Lower leg skin (tissue), 4 donors: ENCODE measurements at regions not wholly inside any gene's neighbourhood (a gene's known extent, or its start where the extent isn't known, plus 50 kb on each side); places are given as distances from the start of the nearest gene placed in this dataset.

Experiments used
- DNase-seq, 2 donors: peaks; one replicate each; pipeline ENCODE4 v3.0.0-alpha.2; 2019; ENCODE audit warnings: low spot score in 2 of 2
- H3K4me3 ChIP-seq: fragments of 200-600 bp; sonication (generic); 2 replicates; pipeline ENCODE4 v1.5.1; 2017; ENCODE audit warnings: mild to moderate bottlenecking, low read depth; ENCODE audit not compliant: poor library complexity, severe bottlenecking
- POLR2A ChIP-seq, 2 donors: fragments of 450-650 bp; IDR thresholded peaks; one replicate each; pipeline ENCODE4 v1.6.1; 2016 to 2017; ENCODE audit warnings: antibody characterized with exemption in 2 of 2, mild to moderate bottlenecking in 1 of 2, moderate library complexity in 1 of 2
- WGBS, 2 donors: methylation state at CpG; one replicate each; pipeline ENCODE4 v1.1.5; 2018; 5-methylcytosine and 5-hydroxymethylcytosine counted together
- intact Hi-C: fragments of 100-400 bp; cut with DNase I; formaldehyde crosslinking; loops from one replicate; pipeline ENCODE4 v1.15.0; 2023; ENCODE audit warnings: low total_unique reads
- TF ChIP-seq, protein P1 (sequence below), 3 donors: fragments of 450-650 bp; IDR thresholded peaks; one replicate each; pipeline ENCODE4 v1.5.1; 2016; ENCODE audit warnings: antibody characterized with exemption in 3 of 3, mild to moderate bottlenecking in 3 of 3, moderate library complexity in 2 of 3

DNA sequence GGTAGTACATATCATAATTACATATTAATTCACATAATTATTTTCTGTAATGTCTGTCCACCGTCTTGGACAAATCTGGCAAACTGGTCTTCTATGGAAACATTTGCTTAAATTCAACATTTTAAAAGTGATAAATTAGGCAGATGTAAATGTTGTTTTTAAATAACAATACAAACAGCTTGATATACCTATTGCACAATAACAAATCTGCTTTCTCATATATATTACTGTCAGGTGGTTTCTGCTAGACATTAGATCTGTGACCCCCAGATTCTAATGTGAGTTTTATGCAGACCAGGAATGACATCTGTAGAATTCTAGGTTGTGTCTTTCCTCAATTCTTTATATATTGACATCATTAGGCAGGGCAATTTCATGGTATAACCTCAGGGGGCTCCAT, 173.3 kb downstream of the CCDC59 start:
- DNase-seq, result no peak
- H3K4me3 ChIP-seq, result no peak overlapping the region
- intact Hi-C loops, result no loop called here
- 80 to 88% methylated on average over 1 of the region's 1 CpG for WGBS, 2 donors
- TF ChIP-seq POLR2A (IDR thresholded peaks at IDR 0.05), result no peak
- TF ChIP-seq, protein P1, sequence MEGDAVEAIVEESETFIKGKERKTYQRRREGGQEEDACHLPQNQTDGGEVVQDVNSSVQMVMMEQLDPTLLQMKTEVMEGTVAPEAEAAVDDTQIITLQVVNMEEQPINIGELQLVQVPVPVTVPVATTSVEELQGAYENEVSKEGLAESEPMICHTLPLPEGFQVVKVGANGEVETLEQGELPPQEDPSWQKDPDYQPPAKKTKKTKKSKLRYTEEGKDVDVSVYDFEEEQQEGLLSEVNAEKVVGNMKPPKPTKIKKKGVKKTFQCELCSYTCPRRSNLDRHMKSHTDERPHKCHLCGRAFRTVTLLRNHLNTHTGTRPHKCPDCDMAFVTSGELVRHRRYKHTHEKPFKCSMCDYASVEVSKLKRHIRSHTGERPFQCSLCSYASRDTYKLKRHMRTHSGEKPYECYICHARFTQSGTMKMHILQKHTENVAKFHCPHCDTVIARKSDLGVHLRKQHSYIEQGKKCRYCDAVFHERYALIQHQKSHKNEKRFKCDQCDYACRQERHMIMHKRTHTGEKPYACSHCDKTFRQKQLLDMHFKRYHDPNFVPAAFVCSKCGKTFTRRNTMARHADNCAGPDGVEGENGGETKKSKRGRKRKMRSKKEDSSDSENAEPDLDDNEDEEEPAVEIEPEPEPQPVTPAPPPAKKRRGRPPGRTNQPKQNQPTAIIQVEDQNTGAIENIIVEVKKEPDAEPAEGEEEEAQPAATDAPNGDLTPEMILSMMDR (IDR thresholded peaks at IDR 0.05), result no peak

DNA sequence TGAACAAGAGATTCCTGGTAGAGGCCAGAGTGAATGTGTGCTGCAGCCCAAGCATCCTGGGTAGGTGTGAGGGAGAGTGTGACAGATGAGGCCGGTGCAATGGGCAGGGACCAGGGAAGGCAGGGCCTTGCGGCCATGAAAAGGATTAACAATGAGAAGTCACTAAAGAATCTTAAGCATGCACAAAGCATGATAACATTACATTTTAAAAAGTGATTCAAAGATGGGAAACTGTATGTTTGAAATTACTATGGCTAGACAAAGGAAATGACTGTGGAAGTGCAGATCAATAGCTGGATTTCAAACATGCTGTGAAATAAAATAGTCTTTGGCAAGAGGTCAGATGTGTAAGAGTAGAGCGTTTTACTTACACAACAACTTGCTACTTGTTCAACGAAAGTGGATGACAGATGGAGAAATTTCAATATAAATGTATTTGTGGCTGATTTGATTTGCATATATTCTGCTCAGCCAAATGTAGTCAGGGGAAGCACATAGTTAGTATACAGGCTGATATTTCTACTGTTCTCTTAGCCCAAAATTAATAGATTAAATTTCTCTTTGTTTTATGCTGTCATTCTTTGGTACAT, 175.5 kb downstream of the CCDC59 start:
- DNase-seq, result no peak
- intact Hi-C loops, result no loop called here
- TF ChIP-seq, protein P1 (IDR thresholded peaks at IDR 0.05), result no peak
- TF ChIP-seq POLR2A (IDR thresholded peaks at IDR 0.05), result no peak
- no peak overlapping the region for H3K4me3 ChIP-seq
- 54 to 66% methylated on average over 4 of the region's 4 CpGs for WGBS, 2 donors

DNA sequence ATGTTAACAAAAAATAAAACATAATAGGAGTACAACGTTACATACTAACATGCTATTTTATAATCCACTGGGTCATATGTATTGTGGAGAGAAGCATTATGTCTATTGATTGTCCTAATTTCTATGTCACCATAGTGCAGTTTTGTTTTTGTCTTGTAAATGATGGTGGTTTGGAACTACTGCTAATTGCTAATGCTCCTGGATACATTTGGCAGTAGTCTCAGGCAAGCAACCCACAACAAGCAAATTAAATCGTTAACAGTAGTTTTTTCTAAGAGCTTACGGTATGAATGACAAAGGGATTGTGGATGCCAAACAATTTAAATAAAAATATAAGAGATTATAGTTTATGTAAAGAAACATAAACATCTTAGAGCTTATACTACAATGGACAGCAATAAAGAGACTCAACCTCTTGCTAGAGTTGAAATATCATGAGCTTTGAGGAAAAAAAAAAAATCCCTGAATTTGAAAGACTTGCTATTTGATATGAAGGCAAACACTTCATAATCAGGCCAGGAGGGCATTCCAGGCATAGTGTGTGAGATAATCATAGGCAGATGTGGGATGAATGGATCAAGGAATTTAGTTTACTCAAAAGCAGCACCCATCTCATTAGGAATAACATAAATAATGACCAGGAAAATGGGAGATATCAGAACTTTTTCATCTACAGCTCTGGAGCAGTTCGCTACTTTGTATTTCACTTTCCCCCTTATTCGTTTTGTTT, 181.3 kb downstream of the CCDC59 start:
- WGBS, 2 donors, result 56 to 58% methylated on average over 5 of the region's 5 CpGs
- intact Hi-C loops, result no loop called here
- H3K4me3 ChIP-seq, result no peak overlapping the region
- TF ChIP-seq POLR2A (IDR thresholded peaks at IDR 0.05), result no peak
- TF ChIP-seq, protein P1 (IDR thresholded peaks at IDR 0.05), result no peak
- DNase-seq, result no peak

DNA sequence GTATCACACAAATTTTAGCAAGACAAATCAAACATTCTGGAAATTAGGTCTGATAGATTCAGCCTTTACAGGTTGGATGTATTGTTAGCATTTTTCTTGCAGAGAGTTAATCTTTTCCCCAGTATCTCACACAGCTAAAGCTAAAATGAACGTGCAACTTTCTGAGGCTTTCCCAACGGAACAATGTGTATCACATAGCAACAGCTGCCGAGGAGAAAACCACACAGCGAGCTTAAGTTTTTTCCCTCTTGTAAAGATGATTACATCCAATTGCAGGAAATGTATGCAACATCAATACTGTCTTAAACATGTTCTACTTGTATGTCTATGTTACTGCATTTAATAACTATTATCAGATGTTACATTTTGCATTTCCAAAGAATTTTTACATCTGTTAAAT, 182.2 kb downstream of the CCDC59 start:
- no peak for DNase-seq
- no peak for TF ChIP-seq POLR2A (IDR thresholded peaks at IDR 0.05)
- TF ChIP-seq, protein P1 (IDR thresholded peaks at IDR 0.05), result no peak
- 54 to 67% methylated on average over 4 of the region's 4 CpGs for WGBS, 2 donors
- H3K4me3 ChIP-seq, result no peak overlapping the region
- intact Hi-C loops, result no loop called here

DNA sequence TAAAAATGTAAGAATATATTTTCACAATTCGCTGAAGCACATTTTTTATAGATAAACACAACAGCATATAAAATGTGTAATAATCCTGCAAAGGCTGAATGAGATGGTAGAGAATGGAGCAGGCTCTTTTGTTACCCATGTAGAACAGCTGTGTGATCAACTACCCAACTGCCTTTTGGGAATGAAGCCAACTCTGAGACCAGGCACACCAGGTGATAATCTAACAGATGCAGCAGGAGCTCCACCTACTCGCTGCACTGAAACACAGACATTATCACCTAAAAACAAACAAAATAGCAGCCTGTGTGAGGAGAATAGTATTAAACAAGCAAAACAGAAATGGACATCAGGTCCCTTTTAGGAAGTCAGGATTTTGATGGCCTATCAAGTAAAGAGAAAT, 183.3 kb downstream of the CCDC59 start:
- intact Hi-C loops, result no loop called here
- no peak for DNase-seq
- TF ChIP-seq POLR2A (IDR thresholded peaks at IDR 0.05), result no peak
- TF ChIP-seq, protein P1 (IDR thresholded peaks at IDR 0.05), result no peak
- 58 to 67% methylated on average over 2 of the region's 2 CpGs for WGBS, 2 donors
- H3K4me3 ChIP-seq, result no peak overlapping the region
